ENCODE measurements at regions not wholly inside any gene's neighbourhood (a gene's known extent, or its start where the extent isn't known, plus 50 kb on each side); places are given as distances from the start of the nearest gene placed in this dataset.

DNA sequence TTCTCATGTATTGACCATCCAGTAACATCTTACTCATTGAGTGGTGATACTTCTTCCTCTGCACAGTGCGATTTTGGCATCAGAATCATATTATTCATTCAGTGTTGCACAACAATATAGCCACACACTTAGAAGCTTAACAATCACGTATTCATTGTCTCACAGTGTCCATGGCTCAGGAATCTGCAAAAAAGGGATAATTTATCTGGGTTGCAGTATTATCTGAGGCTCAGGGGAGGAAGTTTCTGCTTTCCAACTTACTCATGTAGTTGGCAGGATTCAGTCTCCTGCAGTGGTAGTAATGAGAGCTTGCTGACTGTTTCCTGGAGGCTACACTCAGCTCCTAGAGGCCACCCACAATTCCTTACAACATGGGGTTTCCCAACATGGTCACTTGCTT is 803.6 kb downstream of the SORCS1 start:
- TF ChIP-seq, protein P1, sequence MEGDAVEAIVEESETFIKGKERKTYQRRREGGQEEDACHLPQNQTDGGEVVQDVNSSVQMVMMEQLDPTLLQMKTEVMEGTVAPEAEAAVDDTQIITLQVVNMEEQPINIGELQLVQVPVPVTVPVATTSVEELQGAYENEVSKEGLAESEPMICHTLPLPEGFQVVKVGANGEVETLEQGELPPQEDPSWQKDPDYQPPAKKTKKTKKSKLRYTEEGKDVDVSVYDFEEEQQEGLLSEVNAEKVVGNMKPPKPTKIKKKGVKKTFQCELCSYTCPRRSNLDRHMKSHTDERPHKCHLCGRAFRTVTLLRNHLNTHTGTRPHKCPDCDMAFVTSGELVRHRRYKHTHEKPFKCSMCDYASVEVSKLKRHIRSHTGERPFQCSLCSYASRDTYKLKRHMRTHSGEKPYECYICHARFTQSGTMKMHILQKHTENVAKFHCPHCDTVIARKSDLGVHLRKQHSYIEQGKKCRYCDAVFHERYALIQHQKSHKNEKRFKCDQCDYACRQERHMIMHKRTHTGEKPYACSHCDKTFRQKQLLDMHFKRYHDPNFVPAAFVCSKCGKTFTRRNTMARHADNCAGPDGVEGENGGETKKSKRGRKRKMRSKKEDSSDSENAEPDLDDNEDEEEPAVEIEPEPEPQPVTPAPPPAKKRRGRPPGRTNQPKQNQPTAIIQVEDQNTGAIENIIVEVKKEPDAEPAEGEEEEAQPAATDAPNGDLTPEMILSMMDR (IDR thresholded peaks at IDR 0.05) = no peak
- TF ChIP-seq POLR2A (IDR thresholded peaks at IDR 0.05) = no peak

Measured in uterus (tissue), 2 donors.